M059J (cell line): ENCODE measurements at regions not wholly inside any gene's neighbourhood (a gene's known extent, or its start where the extent isn't known, plus 50 kb on each side); places are given as distances from the start of the nearest gene placed in this dataset.

Experiments
- DNase-seq: peaks from one replicate; pipeline ENCODE4 v3.0.0-alpha.2; 2012; ENCODE audit warnings: low read depth

- peak; percentile 54 for DNase-seq
These were observed 138.9 kb downstream of the TOMM20 start for GRCh38 chr1:234989479-234990327.

GRCh38 chr1:234989019-234989418 is 139.6 kb downstream of the TOMM20 start:
- no peak for DNase-seq

- no peak for DNase-seq
These were observed 140.1 kb downstream of the TOMM20 start for GRCh38 chr1:234988536-234988935.

- DNase-seq = no peak
These were observed 140.5 kb downstream of the TOMM20 start for GRCh38 chr1:234988155-234988517.

- peak; percentile 98 for DNase-seq
These were observed 141.1 kb downstream of the TOMM20 start for GRCh38 chr1:234987415-234988154.

GRCh38 chr1:234986750-234987414 is 141.8 kb downstream of the TOMM20 start:
- DNase-seq = peak; percentile 83

GRCh38 chr1:234985516-234986294 is 142.9 kb downstream of the TOMM20 start:
- no peak for DNase-seq

- DNase-seq = no peak
These were observed 143.6 kb downstream of the TOMM20 start for GRCh38 chr1:234985007-234985370.

- no peak for DNase-seq
These were observed 144.9 kb downstream of the TOMM20 start for GRCh38 chr1:234983564-234984238.

GRCh38 chr1:234981758-234982157 is 146.9 kb downstream of the TOMM20 start:
- no peak for DNase-seq

GRCh38 chr1:234980645-234981396 is 147.8 kb downstream of the TOMM20 start:
- DNase-seq = peak; percentile 99

GRCh38 chr1:234980291-234980644 is 148.4 kb downstream of the TOMM20 start:
- DNase-seq = no peak

- no peak for DNase-seq
These were observed 149.0 kb downstream of the TOMM20 start for GRCh38 chr1:234979296-234980279.

- DNase-seq = peak; percentile 92
These were observed 150.0 kb downstream of the TOMM20 start for GRCh38 chr1:234978397-234979295.

GRCh38 chr1:234977875-234978396 is 150.7 kb downstream of the TOMM20 start:
- peak; percentile 74 for DNase-seq

- DNase-seq = no peak
These were observed 151.6 kb downstream of the TOMM20 start for GRCh38 chr1:234976861-234977680.
